AG10803 (cell line): ENCODE measurements at regions not wholly inside any gene's neighbourhood (a gene's known extent, or its start where the extent isn't known, plus 50 kb on each side); places are given as distances from the start of the nearest gene placed in this dataset.
A peak's percentile ranks its signal among the peaks of the same experiment; 100 is the strongest.

Source experiments
- DNase-seq: peaks from one replicate; pipeline ENCODE4 v3.0.0; 2010; ENCODE audit warnings: low read depth
- H3K4me3 ChIP-seq: 2 replicates; pipeline ENCODE4 v1.5.1; 2011; ENCODE audit warnings: mild to moderate bottlenecking, low read length, control low read depth
- CTCF ChIP-seq: conservative IDR thresholded peaks from 2 replicates; pipeline ENCODE4 v1.5.1; 2011; ENCODE audit warnings: mild to moderate bottlenecking, low read length, control low read depth, inconsistent platforms

- no peak for DNase-seq
- TF ChIP-seq CTCF, result no peak
- H3K4me3 ChIP-seq, result no peak overlapping the region
These were observed 90.4 kb downstream of the SEPTIN7 start for GRCh38 chr7:35891004-35891830.

GRCh38 chr7:35893649-35894048 is 92.8 kb downstream of the SEPTIN7 start:
- no peak overlapping the region for H3K4me3 ChIP-seq
- no peak for DNase-seq
- no peak for TF ChIP-seq CTCF

- no peak for TF ChIP-seq CTCF
- DNase-seq, result no peak
- H3K4me3 ChIP-seq, result no peak overlapping the region
These were observed 93.9 kb downstream of the SEPTIN7 start for GRCh38 chr7:35894721-35895120.

- no peak for TF ChIP-seq CTCF
- no peak for DNase-seq
These were observed 99.8 kb downstream of the SEPTIN7 start for GRCh38 chr7:35900651-35901050.

GRCh38 chr7:35905555-35905954 is 104.7 kb downstream of the SEPTIN7 start:
- DNase-seq, result peak; percentile 10
- TF ChIP-seq CTCF, result no peak

More at GRCh38 chr7:35900651-35901050, 99.8 kb downstream of the SEPTIN7 start:
- H3K4me3 ChIP-seq, result no peak overlapping the region

GRCh38 chr7:35906191-35906908 is 105.5 kb downstream of the SEPTIN7 start:
- TF ChIP-seq CTCF, result peak; percentile 95
- peak; percentile 80 for DNase-seq

More at GRCh38 chr7:35905555-35905954, 104.7 kb downstream of the SEPTIN7 start:
- H3K4me3 ChIP-seq, result no peak overlapping the region

More at GRCh38 chr7:35906191-35906908, 105.5 kb downstream of the SEPTIN7 start:
- H3K4me3 ChIP-seq, result no peak overlapping the region
